HG03139 (cell line): ENCODE measurements at regions not wholly inside any gene's neighbourhood (a gene's known extent, or its start where the extent isn't known, plus 50 kb on each side); places are given as distances from the start of the nearest gene placed in this dataset.
"Not testable (repeated sequence)": the region's sequence is repeated elsewhere in the genome, so short reads cannot be mapped to it uniquely, and the experiment has no call there.

ENCODE experiments used
- ATAC-seq: cut with Tn5 transposase; IDR thresholded peaks from one replicate; pipeline ENCODE4 v1.9.1; 2021; ENCODE audit not compliant: unreplicated experiment

DNA sequence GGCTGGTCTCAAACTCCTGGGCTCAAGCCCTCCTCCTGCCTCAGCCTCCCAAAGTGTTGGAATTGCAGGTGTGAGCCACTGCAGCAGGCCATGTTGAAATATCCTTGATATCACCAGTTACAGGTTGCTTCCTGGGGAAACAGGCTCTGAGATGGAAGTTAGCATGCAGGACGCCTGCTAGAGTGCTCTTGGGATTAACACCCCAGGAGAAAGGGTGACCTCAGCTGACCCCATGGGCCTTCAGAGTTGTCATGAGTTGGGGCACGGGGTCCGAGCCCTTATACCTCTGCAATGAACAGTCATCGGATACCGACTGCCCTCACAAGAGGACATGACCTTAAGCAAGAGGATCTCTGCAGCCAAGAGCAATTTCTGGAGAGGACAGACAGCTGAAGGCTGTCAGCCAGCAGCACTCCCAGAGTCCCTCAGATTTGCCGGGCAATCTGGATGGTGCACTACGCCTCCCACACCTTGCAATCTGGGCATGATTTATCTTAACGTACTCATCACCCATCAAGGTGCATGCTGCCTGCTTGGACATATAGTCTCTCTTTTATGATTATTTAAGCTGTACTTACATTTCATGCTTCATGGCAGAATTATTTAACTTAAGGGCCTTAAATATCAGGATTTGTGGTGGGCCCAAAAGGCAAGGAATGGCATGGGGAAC lies 134.6 kb downstream of the ADSS2 start:
- no peak for ATAC-seq

GRCh38 chr1:244318078-244318477 lies 133.6 kb downstream of the ADSS2 start:
- no peak for ATAC-seq

- no peak for ATAC-seq
Measured at GRCh38 chr1:244318512-244318911, 133.2 kb downstream of the ADSS2 start.

- ATAC-seq = peak; percentile 79
Measured at GRCh38 chr1:244319283-244320132, 132.2 kb downstream of the ADSS2 start.

- no peak for ATAC-seq
Measured at GRCh38 chr1:244322181-244322580, 129.5 kb downstream of the ADSS2 start.

DNA sequence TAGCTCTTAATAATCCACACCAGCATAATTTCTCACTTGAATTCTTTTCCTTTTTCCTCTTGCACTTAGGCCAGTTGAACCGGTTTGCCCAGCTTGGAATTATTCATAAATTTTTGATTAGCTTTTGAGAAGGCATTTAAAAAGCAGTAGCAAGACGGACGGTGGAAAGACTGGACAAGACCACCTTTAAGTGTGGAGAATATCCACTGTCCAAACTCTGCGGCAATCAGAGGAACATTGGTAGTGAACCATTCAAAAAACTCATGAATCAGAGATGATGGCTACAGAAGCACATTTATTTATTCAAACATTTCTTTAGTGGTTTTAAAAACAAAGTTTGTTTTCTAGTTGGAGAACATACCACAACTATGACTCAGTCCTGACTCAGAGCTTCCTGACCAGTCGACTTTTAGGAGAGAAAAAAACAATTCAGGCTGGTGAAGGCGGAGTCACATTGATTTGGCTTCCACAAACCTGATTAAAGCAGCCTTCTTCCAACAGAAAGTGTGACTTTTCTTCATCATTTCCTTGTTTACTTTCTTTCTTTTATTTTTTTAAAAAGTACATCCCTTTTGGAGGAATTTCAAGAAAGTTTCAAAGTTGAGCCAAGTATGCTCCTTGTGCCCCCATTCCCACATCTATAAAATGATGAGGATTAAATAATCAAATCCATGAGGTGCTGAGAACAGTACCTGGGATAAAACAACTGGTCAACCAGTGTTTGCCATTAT lies 128.8 kb downstream of the ADSS2 start:
- ATAC-seq = no peak

- no peak for ATAC-seq
Measured at GRCh38 chr1:244324176-244324883, 127.4 kb downstream of the ADSS2 start.

GRCh38 chr1:244325056-244325758 lies 126.5 kb downstream of the ADSS2 start:
- ATAC-seq = peak; percentile 72

GRCh38 chr1:244326757-244327156 lies 125.0 kb downstream of the ADSS2 start:
- no peak for ATAC-seq

DNA sequence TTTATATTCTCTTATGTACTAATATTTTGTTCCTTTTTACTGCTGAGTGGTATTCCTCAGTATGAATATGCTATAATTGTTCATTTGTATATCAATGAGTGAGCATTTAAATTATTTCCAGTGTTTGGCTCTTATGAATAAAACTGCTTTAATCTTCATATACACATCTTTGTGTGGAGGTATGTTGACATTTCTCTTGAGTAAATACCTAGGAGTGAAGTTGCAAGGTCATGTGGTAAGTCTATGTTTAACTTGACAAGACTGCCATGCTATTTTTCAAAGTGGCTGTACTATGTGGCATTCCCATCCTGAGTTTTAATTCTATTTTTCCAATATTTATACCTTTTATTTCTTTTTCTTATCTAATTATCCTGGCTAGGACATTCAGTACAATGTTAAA lies 124.2 kb downstream of the ADSS2 start:
- ATAC-seq = no peak

DNA sequence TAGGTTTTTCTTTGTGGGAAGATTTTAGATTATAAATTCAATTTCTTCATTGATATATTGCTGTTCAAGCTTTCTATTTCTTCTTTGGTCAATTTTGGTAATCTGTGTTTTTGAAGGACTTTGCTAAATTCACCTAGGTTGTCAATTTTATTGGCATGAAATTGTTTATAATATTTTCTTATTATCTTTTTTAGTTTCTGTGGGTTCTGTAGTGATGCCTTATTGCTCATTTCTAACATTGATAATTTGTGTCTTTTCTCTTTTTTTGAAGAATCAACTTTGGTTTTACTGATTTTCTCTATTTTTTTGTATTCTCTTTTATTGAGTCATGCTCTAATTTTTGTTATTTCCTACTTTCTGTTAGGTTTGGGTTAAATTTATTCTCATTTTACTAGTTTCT lies 123.2 kb downstream of the ADSS2 start:
- ATAC-seq = no peak

DNA sequence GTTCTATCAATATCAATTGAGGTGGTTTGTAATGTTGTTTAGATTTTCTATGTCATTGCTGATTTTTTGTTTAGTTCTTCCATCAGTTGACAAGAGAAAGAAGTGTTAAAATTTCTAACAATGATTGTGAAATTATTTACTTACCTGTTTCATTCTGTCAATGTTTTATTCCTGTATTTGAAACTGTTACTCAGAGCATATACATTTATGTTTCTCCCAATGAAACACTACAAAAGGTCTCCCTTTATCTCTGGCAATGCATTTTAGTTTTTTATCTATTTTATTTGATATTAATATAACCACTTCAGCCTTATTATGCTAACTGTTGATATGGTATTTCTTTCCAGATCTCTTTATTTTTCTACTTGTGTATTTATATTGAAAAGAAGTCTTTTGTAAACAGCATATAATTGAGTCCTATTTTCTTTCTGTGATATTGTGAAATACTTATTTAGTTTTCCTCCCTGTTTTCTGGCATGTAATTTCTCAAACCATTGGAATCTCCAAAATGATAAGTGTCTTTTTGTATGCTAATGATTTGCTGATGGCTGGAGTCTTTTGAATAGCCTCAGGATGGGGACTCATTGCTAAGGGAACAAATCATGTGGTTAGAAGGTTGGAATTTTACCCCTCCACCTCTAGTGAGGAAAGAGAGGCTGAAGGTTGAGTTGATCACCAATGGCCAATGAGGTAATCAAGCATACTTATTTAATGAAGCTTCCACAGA lies 122.0 kb downstream of the ADSS2 start:
- no peak for ATAC-seq

GRCh38 chr1:244330318-244330625 lies 121.4 kb downstream of the ADSS2 start:
- no peak for ATAC-seq

DNA sequence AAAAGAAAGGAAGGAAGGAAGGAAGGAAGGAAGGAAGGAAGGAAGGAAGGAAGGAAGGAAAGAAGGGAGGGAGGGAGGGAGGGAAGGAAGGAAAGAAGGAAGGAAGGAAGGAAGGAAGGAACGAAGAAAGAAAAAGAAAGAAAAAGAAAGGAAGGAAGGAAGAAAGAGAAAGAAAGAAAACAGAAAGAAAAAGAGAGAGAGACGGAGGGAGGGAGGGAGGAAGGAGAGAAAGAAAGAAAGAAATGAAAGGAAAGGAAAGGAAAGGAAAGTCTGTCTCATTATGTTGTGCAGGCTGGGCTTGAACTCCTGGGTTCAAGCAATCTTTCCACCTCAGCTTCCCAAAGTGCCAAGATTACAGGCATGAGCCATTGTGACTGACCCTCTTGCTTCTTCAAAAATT lies 118.9 kb downstream of the ADSS2 start:
- ATAC-seq = not testable (repeated sequence)

DNA sequence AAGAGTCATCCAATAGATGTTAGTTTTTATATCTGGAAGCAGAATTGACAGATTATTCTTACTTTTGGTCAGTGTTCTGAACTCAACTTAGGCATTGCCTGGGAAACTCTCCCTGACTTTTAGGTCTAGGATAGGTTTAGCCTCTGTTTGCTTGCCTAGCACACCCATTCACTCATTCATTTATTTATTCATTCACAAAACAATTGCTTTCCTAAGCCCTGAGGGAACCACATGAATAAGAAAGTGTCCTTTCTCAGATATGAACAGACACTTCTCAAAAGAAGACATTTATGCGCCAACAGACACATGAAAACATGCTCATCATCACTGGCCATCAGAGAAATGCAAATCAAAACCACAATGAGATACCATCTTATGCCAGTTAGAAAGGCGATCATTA lies 117.4 kb downstream of the ADSS2 start:
- ATAC-seq = not testable (repeated sequence)

GRCh38 chr1:244334842-244335241 lies 116.9 kb downstream of the ADSS2 start:
- ATAC-seq = not testable (repeated sequence)

DNA sequence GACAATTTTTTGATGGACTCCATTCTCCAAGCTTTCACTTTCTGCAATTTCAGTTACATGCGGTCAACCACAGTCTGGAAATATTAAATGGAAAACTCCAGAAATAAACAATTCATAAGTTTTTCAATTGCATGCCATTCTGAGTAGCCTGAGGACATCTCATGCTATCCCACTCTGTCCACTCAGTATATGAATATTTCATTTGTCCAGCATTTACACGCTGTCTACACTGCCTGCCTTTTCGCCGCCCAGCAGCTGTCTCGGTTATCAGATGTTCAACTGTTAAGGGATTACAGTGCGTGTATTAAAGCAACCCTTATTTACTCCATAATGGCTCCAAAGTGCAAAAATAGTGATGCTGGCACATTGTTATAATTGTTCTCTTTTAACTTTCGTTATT lies 116.3 kb downstream of the ADSS2 start:
- ATAC-seq = no peak

- ATAC-seq = no peak
Measured at GRCh38 chr1:244336232-244336899, 115.3 kb downstream of the ADSS2 start.

DNA sequence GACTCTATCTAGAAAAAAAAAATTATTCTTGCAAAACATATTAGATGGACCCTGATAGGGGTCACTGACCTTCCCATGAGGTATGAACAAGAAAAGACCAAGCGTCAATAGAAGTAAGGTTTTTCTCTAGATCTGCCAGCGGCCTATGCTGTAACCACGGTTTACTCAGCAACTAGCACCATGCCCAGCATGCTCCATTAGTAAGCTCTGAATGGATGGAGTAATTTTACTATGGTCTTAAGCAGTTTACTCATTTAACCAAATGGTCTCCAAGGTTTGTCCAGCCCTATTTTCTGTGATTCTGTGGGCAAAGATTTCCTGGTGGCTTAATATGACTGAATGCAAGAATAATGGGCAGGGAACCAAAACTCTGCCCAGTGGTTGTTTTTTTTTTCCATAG lies 113.9 kb downstream of the ADSS2 start:
- ATAC-seq = no peak
